Fibroblast of lung (primary cell): ENCODE measurements at regions not wholly inside any gene's neighbourhood (a gene's known extent, or its start where the extent isn't known, plus 50 kb on each side); places are given as distances from the start of the nearest gene placed in this dataset.

ENCODE experiments used
- DNase-seq, 2 donors: peaks; one replicate each; pipeline versions ENCODE4 v3.0.0 to v3.0.0-alpha.2; 2010; ENCODE audit warnings: low read depth in 2 of 2
- H2AFZ ChIP-seq: 2 replicates; pipeline ENCODE4 v1.5.1; 2012; ENCODE audit warnings: low read length, control low read depth, inconsistent platforms
- H3K27ac ChIP-seq: 2 replicates; pipeline ENCODE4 v1.5.1; 2011; ENCODE audit warnings: low read length, control low read depth; ENCODE audit not compliant: insufficient read depth
- H3K27me3 ChIP-seq: 2 replicates; pipeline ENCODE4 v1.5.1; 2011; ENCODE audit warnings: mild to moderate bottlenecking, low read length; ENCODE audit not compliant: control insufficient read depth, insufficient read depth
- H3K36me3 ChIP-seq: 2 replicates; pipeline ENCODE4 v1.5.1; 2011; ENCODE audit warnings: low read length; ENCODE audit not compliant: control insufficient read depth, insufficient read depth
- H3K4me1 ChIP-seq: 2 replicates; pipeline ENCODE4 v1.5.1; 2011; ENCODE audit warnings: low read length; ENCODE audit not compliant: control insufficient read depth, insufficient read depth; ENCODE audit errors: extremely low read depth
- H3K4me2 ChIP-seq: 2 replicates; pipeline ENCODE4 v1.5.1; 2011; ENCODE audit warnings: low read length, control low read depth; ENCODE audit not compliant: insufficient read depth; ENCODE audit errors: extremely low read depth
- H3K4me3 ChIP-seq, 4 experiments: fragments of 200-600 bp in 1 of 4; sonication (generic) in 1 of 4; replicated peaks in 1 of 4; 2 replicates each; pipeline ENCODE4 v1.5.1; 2011 to 2016; ENCODE audit warnings: low read length in 4 of 4, low read depth in 3 of 4, mild to moderate bottlenecking in 3 of 4, control low read depth in 2 of 4, inconsistent platforms in 1 of 4, mixed read lengths in 1 of 4; ENCODE audit not compliant: insufficient read depth in 1 of 4; ENCODE audit errors: control extremely low read depth in 1 of 4
- H3K79me2 ChIP-seq: 2 replicates; pipeline ENCODE4 v1.5.1; 2012; ENCODE audit warnings: mild to moderate bottlenecking, low read length, inconsistent platforms; ENCODE audit not compliant: control insufficient read depth, insufficient read depth
- H3K9ac ChIP-seq: 2 replicates; pipeline ENCODE4 v1.5.1; 2011; ENCODE audit warnings: mild to moderate bottlenecking, low read length, control low read depth; ENCODE audit not compliant: insufficient read depth
- H3K9me3 ChIP-seq: 2 replicates; pipeline ENCODE4 v1.5.1; 2012; ENCODE audit warnings: low read depth, low read length; ENCODE audit not compliant: control insufficient read depth, insufficient read depth
- H4K20me1 ChIP-seq: 2 replicates; pipeline ENCODE4 v1.5.1; 2011; ENCODE audit warnings: low read length; ENCODE audit not compliant: control insufficient read depth, insufficient read depth; ENCODE audit errors: extremely low read depth
- EZH2 ChIP-seq: IDR thresholded peaks from 2 replicates; pipeline ENCODE4 v1.5.1; 2012; ENCODE audit warnings: low read length, control low read depth, mild to moderate bottlenecking; ENCODE audit errors: missing control alignments
- TF ChIP-seq, protein P1 (sequence below), 2 donors: IDR thresholded peaks in 1 of 2; conservative IDR thresholded peaks in 1 of 2; 1 replicate in 1 of 2; 2 replicates in 1 of 2; pipeline ENCODE4 v1.5.1; 2011 to 2012; ENCODE audit warnings: low read length in 2 of 2, control low read depth in 1 of 2, inconsistent platforms in 1 of 2, low read depth in 1 of 2, mild to moderate bottlenecking in 1 of 2

DNA sequence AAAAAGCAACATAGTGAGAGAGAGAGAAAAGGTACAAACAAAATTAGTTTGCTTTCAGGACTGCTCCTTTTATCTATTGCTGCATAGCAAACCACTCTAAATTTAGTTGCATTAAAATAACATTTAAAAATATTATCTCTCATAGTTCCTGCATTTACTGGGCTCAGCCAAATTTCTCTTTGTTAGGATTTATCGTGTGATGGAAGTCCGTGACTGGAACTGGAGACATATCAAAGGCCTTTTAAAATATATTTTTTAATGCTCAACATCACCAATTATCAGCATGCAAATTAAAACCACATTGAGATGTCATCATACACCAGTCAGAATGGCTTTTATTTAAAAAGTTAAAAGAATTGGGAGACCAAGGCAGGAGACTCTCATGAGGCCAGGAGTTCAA is 107.6 kb upstream of the SYT1 start:
- Histone ChIP-seq H2AFZ (no peak overlapping the region), H3K4me2 (no peak overlapping the region), H3K9ac (no peak overlapping the region), H3K4me1 (no peaks in the 10 kb centered on the region), H4K20me1 (no peaks in the 10 kb centered on the region), H3K36me3 (no peaks in the 10 kb centered on the region), H3K9me3 (no peaks in the 10 kb centered on the region), H3K27ac (no peak overlapping the region), H3K27me3 (no peaks in the 10 kb centered on the region), H3K4me3 (no peak overlapping the region), H3K79me2 (no peaks in the 10 kb centered on the region)
- TF ChIP-seq, protein P1, sequence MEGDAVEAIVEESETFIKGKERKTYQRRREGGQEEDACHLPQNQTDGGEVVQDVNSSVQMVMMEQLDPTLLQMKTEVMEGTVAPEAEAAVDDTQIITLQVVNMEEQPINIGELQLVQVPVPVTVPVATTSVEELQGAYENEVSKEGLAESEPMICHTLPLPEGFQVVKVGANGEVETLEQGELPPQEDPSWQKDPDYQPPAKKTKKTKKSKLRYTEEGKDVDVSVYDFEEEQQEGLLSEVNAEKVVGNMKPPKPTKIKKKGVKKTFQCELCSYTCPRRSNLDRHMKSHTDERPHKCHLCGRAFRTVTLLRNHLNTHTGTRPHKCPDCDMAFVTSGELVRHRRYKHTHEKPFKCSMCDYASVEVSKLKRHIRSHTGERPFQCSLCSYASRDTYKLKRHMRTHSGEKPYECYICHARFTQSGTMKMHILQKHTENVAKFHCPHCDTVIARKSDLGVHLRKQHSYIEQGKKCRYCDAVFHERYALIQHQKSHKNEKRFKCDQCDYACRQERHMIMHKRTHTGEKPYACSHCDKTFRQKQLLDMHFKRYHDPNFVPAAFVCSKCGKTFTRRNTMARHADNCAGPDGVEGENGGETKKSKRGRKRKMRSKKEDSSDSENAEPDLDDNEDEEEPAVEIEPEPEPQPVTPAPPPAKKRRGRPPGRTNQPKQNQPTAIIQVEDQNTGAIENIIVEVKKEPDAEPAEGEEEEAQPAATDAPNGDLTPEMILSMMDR (conservative IDR thresholded peaks at IDR 0.05 in 1 of 2, IDR thresholded peaks at IDR 0.05 in 1 of 2; ENCODE audit: low read depth in 1 of 2, low read length in 2 of 2), result no peak
- no peak for TF ChIP-seq EZH2
- DNase-seq, result no peak

DNA sequence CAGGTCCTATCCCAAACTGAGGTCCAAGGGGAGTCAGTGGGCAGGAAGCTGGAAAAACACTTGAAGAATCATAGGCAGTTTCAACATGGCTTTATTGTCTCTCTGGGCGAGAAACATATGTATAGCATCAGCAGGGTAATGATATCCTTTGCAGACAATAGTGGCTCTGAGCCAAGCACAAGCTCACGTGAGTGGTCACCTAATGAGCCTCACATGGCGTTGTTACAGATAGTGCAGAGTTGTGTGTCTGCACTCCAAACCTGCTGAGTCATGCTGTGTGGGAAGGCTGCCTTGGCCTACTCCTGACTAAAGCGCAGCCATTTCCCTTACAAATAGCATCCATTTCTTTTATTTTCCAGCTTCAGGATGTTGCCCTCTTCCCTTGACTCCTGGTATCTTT is 105.2 kb upstream of the SYT1 start:
- no peak for TF ChIP-seq EZH2
- TF ChIP-seq, protein P1 (conservative IDR thresholded peaks at IDR 0.05 in 1 of 2, IDR thresholded peaks at IDR 0.05 in 1 of 2; ENCODE audit: low read depth in 1 of 2, low read length in 2 of 2), result no peak
- H3K9ac ChIP-seq, result no peak overlapping the region
- H2AFZ ChIP-seq, result peak overlapping the region; percentile 24
- H3K9me3 ChIP-seq, result no peaks in the 10 kb centered on the region
- H4K20me1 ChIP-seq, result no peaks in the 10 kb centered on the region
- no peak overlapping the region for H3K27ac ChIP-seq
- peak; percentile 21 to 69 for DNase-seq
- no peak overlapping the region for H3K4me2 ChIP-seq
- no peaks in the 10 kb centered on the region for H3K27me3 ChIP-seq
- no peaks in the 10 kb centered on the region for H3K79me2 ChIP-seq
- H3K4me3 ChIP-seq, result no peak overlapping the region
- H3K36me3 ChIP-seq, result no peaks in the 10 kb centered on the region
- no peaks in the 10 kb centered on the region for H3K4me1 ChIP-seq

DNA sequence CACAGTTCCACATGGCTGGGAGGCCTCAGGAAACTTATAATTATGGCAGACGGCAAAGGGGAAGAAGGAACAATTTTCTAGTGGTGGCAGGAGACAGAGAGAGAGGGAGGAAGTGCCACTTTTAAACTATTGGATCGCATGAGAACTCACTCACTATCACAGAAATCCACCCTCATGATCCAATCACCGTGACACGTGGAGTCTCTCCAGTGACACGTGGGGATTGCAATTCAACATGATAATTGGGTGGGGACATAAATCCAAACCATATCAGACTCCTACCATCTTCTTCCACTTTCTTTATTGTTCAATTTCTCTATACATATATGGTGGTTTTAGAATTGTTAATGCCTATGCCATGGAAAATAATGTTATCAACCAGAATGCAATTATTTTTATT is 103.7 kb upstream of the SYT1 start:
- no peak overlapping the region for H2AFZ ChIP-seq
- H3K9ac ChIP-seq, result no peak overlapping the region
- H3K27ac ChIP-seq, result no peak overlapping the region
- no peaks in the 10 kb centered on the region for H3K4me1 ChIP-seq
- no peaks in the 10 kb centered on the region for H3K9me3 ChIP-seq
- H3K27me3 ChIP-seq, result no peaks in the 10 kb centered on the region
- H3K36me3 ChIP-seq, result no peaks in the 10 kb centered on the region
- no peaks in the 10 kb centered on the region for H3K79me2 ChIP-seq
- no peak for DNase-seq
- TF ChIP-seq EZH2, result no peak
- TF ChIP-seq, protein P1 (conservative IDR thresholded peaks at IDR 0.05 in 1 of 2, IDR thresholded peaks at IDR 0.05 in 1 of 2; ENCODE audit: low read depth in 1 of 2, low read length in 2 of 2), result no peak
- H3K4me2 ChIP-seq, result no peak overlapping the region
- no peaks in the 10 kb centered on the region for H4K20me1 ChIP-seq
- no peak overlapping the region for H3K4me3 ChIP-seq
